Renal cortical epithelial cell (primary cell): ENCODE measurements at regions not wholly inside any gene's neighbourhood (a gene's known extent, or its start where the extent isn't known, plus 50 kb on each side); places are given as distances from the start of the nearest gene placed in this dataset.
"Not testable (repeated sequence)": the region's sequence is repeated elsewhere in the genome, so short reads cannot be mapped to it uniquely, and the experiment has no call there.

ENCODE experiments used
- DNase-seq: peaks from one replicate; pipeline ENCODE4 v3.0.0-alpha.2; 2011; ENCODE audit warnings: low read depth

DNA sequence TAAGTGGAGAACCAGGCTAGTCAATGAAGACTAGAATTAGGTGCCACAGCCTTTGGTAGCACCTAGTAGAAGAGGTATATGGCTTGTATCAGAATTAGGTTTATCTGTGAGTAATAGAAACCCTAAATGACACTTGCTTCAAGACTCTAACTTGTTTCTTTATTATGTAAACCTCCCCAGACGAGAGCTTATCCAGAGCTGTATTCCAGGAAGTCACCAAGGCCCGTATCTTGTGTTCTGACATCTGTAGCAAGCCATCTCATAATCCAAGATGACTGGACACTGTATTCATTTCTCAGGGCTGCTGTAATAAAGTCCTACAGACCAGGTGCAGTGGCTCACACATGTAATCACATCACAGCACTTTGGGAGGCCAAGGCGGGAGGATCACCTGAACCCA lies 56.7 kb upstream of the PPP1R12A start:
- DNase-seq, result no peak

DNA sequence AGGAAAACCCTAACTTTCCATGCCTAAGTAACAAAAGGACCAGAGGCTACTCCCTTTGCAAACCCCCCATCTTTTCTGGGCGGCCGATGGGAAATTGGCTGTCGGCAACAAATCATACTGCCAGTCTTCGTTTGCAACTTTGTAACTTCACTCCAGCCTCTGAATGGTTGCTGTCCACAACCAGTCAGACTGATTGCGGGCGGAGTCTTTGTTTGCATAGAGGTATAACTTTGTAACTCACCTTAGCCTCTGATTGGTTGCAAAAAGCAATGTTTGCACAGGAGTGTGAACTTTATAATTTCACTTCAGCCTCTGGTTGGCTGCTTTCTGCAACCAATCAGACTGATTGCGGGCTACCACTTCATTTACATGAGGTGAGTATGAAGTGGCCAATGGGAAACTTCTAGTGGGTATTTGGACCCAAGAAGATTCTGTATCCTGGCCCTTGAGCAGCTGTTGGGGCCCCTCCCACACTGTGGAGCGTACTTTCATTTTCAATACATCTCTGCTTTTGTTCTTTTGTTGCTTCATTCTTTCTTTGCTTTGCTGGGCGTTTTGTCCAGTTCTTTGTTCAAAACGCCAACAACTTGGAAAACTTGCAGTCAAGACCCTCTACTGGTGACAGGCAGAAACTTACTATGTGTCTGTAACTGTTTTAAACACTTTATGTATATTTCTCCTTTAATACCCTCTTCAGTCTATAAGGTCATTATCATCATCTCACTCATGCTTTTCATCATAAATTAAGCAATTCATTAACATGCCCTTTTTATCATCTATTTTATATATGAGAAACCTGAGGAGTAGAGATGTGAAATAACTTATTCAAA lies 55.8 kb upstream of the PPP1R12A start:
- DNase-seq, result not testable (repeated sequence)

DNA sequence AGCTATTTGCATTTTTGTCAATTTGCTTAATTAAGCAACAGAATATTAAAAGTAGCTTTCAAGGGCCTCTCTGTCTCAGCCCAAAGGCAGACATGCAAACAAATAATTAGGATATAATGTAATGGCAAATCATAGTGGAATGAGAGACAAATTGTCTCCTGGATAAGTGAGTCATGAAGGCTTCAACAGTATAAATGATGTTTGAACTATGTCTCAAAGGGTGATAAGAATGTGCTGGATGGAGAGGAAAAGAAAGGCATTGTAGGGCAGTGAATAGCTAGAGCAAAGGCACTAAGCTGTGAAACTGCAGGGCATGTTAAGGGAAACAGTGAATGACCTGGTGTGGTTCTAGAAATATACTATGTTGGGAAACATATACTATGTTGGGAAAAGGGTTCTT lies 53.5 kb upstream of the PPP1R12A start:
- no peak for DNase-seq

DNA sequence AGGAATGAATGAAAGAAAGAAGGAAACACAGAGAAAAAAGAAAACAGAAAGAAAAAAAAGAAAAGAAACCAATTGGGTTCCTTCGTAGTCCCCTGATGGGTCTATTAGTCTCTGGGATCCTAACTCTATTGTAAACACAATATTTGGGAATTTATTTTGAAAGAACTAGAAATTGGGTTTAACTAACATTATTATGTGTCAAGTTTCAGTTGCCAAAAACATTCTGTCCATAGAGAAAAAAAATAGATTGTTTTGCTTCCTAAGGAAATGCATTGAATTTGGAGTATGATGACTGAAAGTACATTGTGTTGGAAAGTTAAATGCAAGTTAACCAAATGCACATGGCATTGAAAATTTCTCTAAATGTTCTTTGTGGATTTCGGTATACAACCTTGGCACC lies 52.8 kb upstream of the PPP1R12A start:
- no peak for DNase-seq
